ENCODE measurements at regions not wholly inside any gene's neighbourhood (a gene's known extent, or its start where the extent isn't known, plus 50 kb on each side); places are given as distances from the start of the nearest gene placed in this dataset.

DNA sequence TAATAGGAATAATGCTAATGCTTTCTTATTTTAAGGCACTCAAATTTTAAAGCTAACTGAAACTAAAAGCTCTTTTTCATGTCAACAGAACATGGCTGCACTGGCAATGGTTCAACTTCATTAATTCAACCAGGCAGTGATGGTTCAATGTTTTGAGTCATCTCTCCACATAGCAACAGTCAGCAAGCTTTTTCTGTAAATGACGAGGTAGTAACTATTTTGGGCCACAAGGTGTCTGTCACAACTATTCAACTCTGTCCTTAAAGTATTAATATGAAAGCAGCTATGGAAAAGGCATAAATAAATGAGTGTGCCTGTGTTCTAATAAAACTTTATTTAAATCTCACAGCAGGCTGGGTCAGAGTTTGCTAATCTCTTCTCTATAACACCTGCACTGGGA lies 1425.6 kb upstream of the PIK3C3 start:
- TF ChIP-seq, protein P1, sequence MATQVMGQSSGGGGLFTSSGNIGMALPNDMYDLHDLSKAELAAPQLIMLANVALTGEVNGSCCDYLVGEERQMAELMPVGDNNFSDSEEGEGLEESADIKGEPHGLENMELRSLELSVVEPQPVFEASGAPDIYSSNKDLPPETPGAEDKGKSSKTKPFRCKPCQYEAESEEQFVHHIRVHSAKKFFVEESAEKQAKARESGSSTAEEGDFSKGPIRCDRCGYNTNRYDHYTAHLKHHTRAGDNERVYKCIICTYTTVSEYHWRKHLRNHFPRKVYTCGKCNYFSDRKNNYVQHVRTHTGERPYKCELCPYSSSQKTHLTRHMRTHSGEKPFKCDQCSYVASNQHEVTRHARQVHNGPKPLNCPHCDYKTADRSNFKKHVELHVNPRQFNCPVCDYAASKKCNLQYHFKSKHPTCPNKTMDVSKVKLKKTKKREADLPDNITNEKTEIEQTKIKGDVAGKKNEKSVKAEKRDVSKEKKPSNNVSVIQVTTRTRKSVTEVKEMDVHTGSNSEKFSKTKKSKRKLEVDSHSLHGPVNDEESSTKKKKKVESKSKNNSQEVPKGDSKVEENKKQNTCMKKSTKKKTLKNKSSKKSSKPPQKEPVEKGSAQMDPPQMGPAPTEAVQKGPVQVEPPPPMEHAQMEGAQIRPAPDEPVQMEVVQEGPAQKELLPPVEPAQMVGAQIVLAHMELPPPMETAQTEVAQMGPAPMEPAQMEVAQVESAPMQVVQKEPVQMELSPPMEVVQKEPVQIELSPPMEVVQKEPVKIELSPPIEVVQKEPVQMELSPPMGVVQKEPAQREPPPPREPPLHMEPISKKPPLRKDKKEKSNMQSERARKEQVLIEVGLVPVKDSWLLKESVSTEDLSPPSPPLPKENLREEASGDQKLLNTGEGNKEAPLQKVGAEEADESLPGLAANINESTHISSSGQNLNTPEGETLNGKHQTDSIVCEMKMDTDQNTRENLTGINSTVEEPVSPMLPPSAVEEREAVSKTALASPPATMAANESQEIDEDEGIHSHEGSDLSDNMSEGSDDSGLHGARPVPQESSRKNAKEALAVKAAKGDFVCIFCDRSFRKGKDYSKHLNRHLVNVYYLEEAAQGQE (IDR thresholded peaks at IDR 0.05; ENCODE audit: insufficient read depth in 1 of 2, low read depth in 2 of 2, low read length in 2 of 2), result no peak
- TF ChIP-seq SIN3A (IDR thresholded peaks at IDR 0.05; ENCODE audit: borderline replicate concordance, insufficient read depth, low read length), result no peak
- no peak for TF ChIP-seq TAF1 (IDR thresholded peaks at IDR 0.05; ENCODE audit: borderline replicate concordance, insufficient read depth, low read length)
- TF ChIP-seq POLR2AphosphoS5 (IDR thresholded peaks at IDR 0.05; ENCODE audit: low read depth, low read length), result no peak
- no peak for TF ChIP-seq FOXP2 (optimal IDR thresholded peaks at IDR 0.05; ENCODE audit: borderline replicate concordance, extremely low read depth, extremely low read length, insufficient read depth)

Measured in PFSK-1 (cell line).